ENCODE measurements at regions not wholly inside any gene's neighbourhood (a gene's known extent, or its start where the extent isn't known, plus 50 kb on each side); places are given as distances from the start of the nearest gene placed in this dataset.

GRCh38 chr10:35927990-35928488, 285.9 kb upstream of the FZD8 start:
- peaks cover 10% of the 10 kb centered on the region for H3K4me1 ChIP-seq
- no peak overlapping the region for H3K27ac ChIP-seq
- no peak overlapping the region for H3K4me3 ChIP-seq
- peaks cover 4% of the 10 kb centered on the region for H3K27me3 ChIP-seq
- TF ChIP-seq POLR2AphosphoS5 (IDR thresholded peaks at IDR 0.05) (no peak), EP300 (IDR thresholded peaks at IDR 0.05) (no peak), POLR2A (IDR thresholded peaks at IDR 0.05) (no peak)
- TF ChIP-seq, protein P1, sequence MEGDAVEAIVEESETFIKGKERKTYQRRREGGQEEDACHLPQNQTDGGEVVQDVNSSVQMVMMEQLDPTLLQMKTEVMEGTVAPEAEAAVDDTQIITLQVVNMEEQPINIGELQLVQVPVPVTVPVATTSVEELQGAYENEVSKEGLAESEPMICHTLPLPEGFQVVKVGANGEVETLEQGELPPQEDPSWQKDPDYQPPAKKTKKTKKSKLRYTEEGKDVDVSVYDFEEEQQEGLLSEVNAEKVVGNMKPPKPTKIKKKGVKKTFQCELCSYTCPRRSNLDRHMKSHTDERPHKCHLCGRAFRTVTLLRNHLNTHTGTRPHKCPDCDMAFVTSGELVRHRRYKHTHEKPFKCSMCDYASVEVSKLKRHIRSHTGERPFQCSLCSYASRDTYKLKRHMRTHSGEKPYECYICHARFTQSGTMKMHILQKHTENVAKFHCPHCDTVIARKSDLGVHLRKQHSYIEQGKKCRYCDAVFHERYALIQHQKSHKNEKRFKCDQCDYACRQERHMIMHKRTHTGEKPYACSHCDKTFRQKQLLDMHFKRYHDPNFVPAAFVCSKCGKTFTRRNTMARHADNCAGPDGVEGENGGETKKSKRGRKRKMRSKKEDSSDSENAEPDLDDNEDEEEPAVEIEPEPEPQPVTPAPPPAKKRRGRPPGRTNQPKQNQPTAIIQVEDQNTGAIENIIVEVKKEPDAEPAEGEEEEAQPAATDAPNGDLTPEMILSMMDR (IDR thresholded peaks at IDR 0.05): no peak
- 79% methylated on average over 9 of the region's 9 CpGs for WGBS
- no peaks in the 10 kb centered on the region for H3K36me3 ChIP-seq
- no peak for DNase-seq (ENCODE audit: low spot score in 2 of 2)
- no peaks in the 10 kb centered on the region for H3K9me3 ChIP-seq

- no peak overlapping the region for H3K4me3 ChIP-seq
- H3K4me1 ChIP-seq: peaks cover 10% of the 10 kb centered on the region
- no peak overlapping the region for H3K27ac ChIP-seq
- H3K36me3 ChIP-seq: no peaks in the 10 kb centered on the region
- 64% methylated on average over 7 of the region's 7 CpGs for WGBS
- peaks cover 4% of the 10 kb centered on the region for H3K27me3 ChIP-seq
- TF ChIP-seq POLR2A (IDR thresholded peaks at IDR 0.05) (no peak), POLR2AphosphoS5 (IDR thresholded peaks at IDR 0.05) (no peak), EP300 (IDR thresholded peaks at IDR 0.05) (no peak)
- TF ChIP-seq, protein P1 (IDR thresholded peaks at IDR 0.05): no peak
- no peaks in the 10 kb centered on the region for H3K9me3 ChIP-seq
- DNase-seq (ENCODE audit: low spot score in 2 of 2): no peak
Observed at GRCh38 chr10:35927341-35927740, 285.2 kb upstream of the FZD8 start.

DNA sequence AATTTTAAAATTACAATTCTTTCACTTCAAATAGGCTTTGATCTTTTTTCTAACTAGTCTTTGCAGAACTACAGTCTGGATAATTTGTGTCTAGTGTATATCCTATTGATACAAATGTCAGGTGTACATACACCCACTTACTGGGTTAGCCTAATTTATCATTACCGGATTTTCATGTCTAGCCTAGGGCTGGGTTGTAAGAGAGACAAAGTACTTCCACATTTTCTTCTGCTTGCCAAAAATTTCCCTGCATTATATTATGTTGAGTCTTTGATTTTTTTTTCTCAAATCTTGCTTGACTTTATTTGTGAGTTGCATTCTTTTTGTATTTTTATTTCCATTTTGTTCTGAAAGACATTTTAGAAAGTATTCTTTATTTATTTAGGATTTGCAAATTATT, 284.8 kb upstream of the FZD8 start:
- no peak for DNase-seq (ENCODE audit: low spot score in 2 of 2)
- H3K4me1 ChIP-seq: peaks cover 10% of the 10 kb centered on the region
- H3K36me3 ChIP-seq: no peaks in the 10 kb centered on the region
- no peaks in the 10 kb centered on the region for H3K9me3 ChIP-seq
- TF ChIP-seq POLR2A (IDR thresholded peaks at IDR 0.05) (no peak), EP300 (IDR thresholded peaks at IDR 0.05) (no peak), POLR2AphosphoS5 (IDR thresholded peaks at IDR 0.05) (no peak)
- TF ChIP-seq, protein P1 (IDR thresholded peaks at IDR 0.05): no peak
- peaks cover 4% of the 10 kb centered on the region for H3K27me3 ChIP-seq
- no peak overlapping the region for H3K27ac ChIP-seq
- 15% methylated on average over 1 of the region's 1 CpG for WGBS
- H3K4me3 ChIP-seq: no peak overlapping the region

GRCh38 chr10:35925493-35925892, 283.4 kb upstream of the FZD8 start:
- H3K9me3 ChIP-seq: no peaks in the 10 kb centered on the region
- TF ChIP-seq POLR2A (IDR thresholded peaks at IDR 0.05) (no peak), POLR2AphosphoS5 (IDR thresholded peaks at IDR 0.05) (no peak)
- WGBS: 54% methylated on average over 1 of the region's 1 CpG
- peaks cover 4% of the 10 kb centered on the region for H3K27me3 ChIP-seq
- H3K4me3 ChIP-seq: no peak overlapping the region
- H3K4me1 ChIP-seq: peaks cover 10% of the 10 kb centered on the region
- H3K36me3 ChIP-seq: no peaks in the 10 kb centered on the region
- no peak for DNase-seq (ENCODE audit: low spot score in 2 of 2)
- no peak overlapping the region for H3K27ac ChIP-seq

GRCh38 chr10:35924759-35925158, 282.7 kb upstream of the FZD8 start:
- no peaks in the 10 kb centered on the region for H3K9me3 ChIP-seq
- TF ChIP-seq EP300 (IDR thresholded peaks at IDR 0.05): no peak
- TF ChIP-seq POLR2A (IDR thresholded peaks at IDR 0.05): no peak
- TF ChIP-seq POLR2AphosphoS5 (IDR thresholded peaks at IDR 0.05): no peak
- TF ChIP-seq, protein P1 (IDR thresholded peaks at IDR 0.05): no peak
- peaks cover 4% of the 10 kb centered on the region for H3K27me3 ChIP-seq
- WGBS: 88% methylated on average over 1 of the region's 1 CpG
- no peaks in the 10 kb centered on the region for H3K36me3 ChIP-seq
- H3K27ac ChIP-seq: no peak overlapping the region
- H3K4me3 ChIP-seq: no peak overlapping the region
- no peak for DNase-seq (ENCODE audit: low spot score in 2 of 2)
- peaks cover 10% of the 10 kb centered on the region for H3K4me1 ChIP-seq
